Right atrium auricular region (tissue), 2 donors: ENCODE measurements at regions not wholly inside any gene's neighbourhood (a gene's known extent, or its start where the extent isn't known, plus 50 kb on each side); places are given as distances from the start of the nearest gene placed in this dataset.

Experiments
- DNase-seq: peaks from one replicate; pipeline ENCODE4 v3.0.0-alpha.2; 2019; ENCODE audit warnings: low spot score
- H3K27ac ChIP-seq, 2 donors: fragments of 200-600 bp; sonication (generic); 1 replicate in 1 of 2; 2 replicates in 1 of 2; pipeline ENCODE4 v1.5.1; 2016 to 2019
- H3K27me3 ChIP-seq, 2 donors: fragments of 200-600 bp; sonication (generic); one replicate each; pipeline versions ENCODE4 v1.5.1 to v1.6.0; 2017 to 2019
- H3K36me3 ChIP-seq: fragments of 200-600 bp; sonication (generic); one replicate; pipeline ENCODE4 v1.5.1; 2016
- H3K4me1 ChIP-seq, 2 donors: fragments of 200-600 bp; sonication (generic); one replicate each; pipeline versions ENCODE4 v1.5.1 to v1.6.0; 2017 to 2019
- H3K4me3 ChIP-seq, 2 donors: fragments of 200-600 bp; sonication (generic); 1 replicate in 1 of 2; 2 replicates in 1 of 2; pipeline ENCODE4 v1.5.1; 2017 to 2019; ENCODE audit warnings: mild to moderate bottlenecking in 1 of 2, moderate library complexity in 1 of 2
- H3K9me3 ChIP-seq, 2 donors: fragments of 200-600 bp; sonication (generic); one replicate each; pipeline ENCODE4 v1.5.1; 2019
- TF ChIP-seq, protein P1 (sequence below), 2 donors: fragments of 200-600 bp; sonication (generic); IDR thresholded peaks; one replicate each; pipeline ENCODE4 v1.5.1; 2019; ENCODE audit warnings: antibody characterized with exemption in 2 of 2

DNA sequence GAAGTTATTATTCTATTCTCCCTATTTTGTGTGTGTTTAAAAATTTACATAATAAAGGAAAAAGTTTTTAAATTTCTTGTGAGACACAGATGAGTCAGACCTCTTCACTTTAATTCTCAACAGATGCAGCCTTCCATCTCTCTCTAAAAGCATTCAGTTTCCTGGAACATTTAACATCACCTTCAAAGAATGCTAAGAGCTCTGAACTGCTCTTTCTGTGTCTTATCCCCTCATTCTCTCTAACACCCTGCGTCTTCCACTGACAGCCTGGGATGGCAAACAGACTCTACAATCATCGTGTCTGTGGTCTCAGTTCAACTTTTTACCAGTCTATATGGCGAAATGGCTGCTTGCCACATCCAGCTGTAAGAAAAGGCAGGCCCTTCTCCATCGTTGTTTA, 173.0 kb downstream of the HINT1 start:
- H3K9me3 ChIP-seq = no peaks in the 10 kb centered on the region
- H3K4me1 ChIP-seq = no peaks in the 10 kb centered on the region
- no peak overlapping the region for H3K27ac ChIP-seq
- no peaks in the 10 kb centered on the region for H3K27me3 ChIP-seq
- DNase-seq = no peak
- TF ChIP-seq, protein P1, sequence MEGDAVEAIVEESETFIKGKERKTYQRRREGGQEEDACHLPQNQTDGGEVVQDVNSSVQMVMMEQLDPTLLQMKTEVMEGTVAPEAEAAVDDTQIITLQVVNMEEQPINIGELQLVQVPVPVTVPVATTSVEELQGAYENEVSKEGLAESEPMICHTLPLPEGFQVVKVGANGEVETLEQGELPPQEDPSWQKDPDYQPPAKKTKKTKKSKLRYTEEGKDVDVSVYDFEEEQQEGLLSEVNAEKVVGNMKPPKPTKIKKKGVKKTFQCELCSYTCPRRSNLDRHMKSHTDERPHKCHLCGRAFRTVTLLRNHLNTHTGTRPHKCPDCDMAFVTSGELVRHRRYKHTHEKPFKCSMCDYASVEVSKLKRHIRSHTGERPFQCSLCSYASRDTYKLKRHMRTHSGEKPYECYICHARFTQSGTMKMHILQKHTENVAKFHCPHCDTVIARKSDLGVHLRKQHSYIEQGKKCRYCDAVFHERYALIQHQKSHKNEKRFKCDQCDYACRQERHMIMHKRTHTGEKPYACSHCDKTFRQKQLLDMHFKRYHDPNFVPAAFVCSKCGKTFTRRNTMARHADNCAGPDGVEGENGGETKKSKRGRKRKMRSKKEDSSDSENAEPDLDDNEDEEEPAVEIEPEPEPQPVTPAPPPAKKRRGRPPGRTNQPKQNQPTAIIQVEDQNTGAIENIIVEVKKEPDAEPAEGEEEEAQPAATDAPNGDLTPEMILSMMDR (IDR thresholded peaks at IDR 0.05) = no peak
- H3K36me3 ChIP-seq = no peaks in the 10 kb centered on the region
- H3K4me3 ChIP-seq = no peak overlapping the region

DNA sequence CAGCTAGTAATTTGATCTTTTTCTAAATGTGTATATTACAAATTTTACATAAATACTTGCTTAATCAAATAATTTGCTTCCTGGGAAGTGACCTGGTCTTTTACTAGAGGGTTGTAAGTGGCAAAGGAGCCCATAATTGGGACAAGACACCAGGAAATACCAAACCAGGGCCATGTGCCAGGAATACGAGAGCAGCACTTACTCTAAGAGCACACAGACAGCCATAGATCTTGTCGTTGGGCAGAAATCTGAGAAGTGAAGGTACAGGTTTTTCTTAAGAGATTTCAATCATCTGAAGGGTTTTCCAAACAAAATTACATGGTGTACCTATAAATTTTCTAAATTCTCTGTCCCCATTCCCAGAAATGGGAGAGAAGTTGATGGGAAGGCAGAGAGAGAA, 179.3 kb downstream of the HINT1 start:
- TF ChIP-seq, protein P1 (IDR thresholded peaks at IDR 0.05) = no peak
- H3K9me3 ChIP-seq = no peaks in the 10 kb centered on the region
- no peak overlapping the region for H3K27ac ChIP-seq
- no peaks in the 10 kb centered on the region for H3K27me3 ChIP-seq
- no peaks in the 10 kb centered on the region for H3K4me1 ChIP-seq
- no peak for DNase-seq
- no peaks in the 10 kb centered on the region for H3K36me3 ChIP-seq
- no peak overlapping the region for H3K4me3 ChIP-seq

DNA sequence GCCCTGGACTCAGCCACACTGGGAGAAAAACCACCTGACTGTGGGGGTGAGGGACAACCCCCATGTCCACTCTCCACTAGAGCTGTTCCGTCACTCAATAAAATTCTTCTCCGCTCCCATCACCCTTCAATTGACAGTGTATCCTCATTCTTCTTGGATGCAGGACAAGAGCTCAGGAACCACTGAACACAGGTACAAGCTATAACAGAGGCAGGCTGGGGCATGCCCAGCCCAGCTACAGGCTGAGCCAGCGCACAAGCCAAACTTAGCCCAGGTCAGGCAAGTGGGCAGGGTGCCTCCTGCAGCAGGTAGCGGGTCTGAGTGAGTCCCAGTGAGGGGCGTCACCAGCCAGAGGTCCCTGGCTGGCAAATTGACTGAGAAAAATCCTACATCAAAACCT, 183.4 kb downstream of the HINT1 start:
- H3K27me3 ChIP-seq = no peaks in the 10 kb centered on the region
- no peaks in the 10 kb centered on the region for H3K36me3 ChIP-seq
- no peak overlapping the region for H3K27ac ChIP-seq
- no peaks in the 10 kb centered on the region for H3K4me1 ChIP-seq
- no peak for DNase-seq
- TF ChIP-seq, protein P1 (IDR thresholded peaks at IDR 0.05) = no peak
- H3K4me3 ChIP-seq = no peak overlapping the region
- no peaks in the 10 kb centered on the region for H3K9me3 ChIP-seq

DNA sequence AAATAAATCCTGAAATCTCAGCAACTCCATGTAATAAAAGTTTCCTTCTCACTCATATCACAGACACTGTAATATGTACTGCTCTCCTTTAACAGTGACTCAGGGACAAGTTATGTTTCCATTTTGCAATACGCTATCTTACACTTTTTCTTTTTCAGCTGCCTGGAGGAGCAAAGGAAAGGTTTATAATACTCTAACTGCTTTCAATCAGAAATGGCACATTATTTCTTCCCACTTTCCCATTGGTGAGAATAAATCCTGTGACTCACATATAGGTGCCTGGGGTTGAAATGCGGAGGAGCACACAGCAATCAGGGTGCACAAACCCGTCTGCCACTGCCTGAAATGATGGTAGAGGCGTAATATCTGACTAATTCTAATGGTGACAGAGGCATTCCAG, 186.6 kb downstream of the HINT1 start:
- TF ChIP-seq, protein P1 (IDR thresholded peaks at IDR 0.05) = no peak
- H3K27me3 ChIP-seq = no peaks in the 10 kb centered on the region
- H3K36me3 ChIP-seq = no peaks in the 10 kb centered on the region
- no peaks in the 10 kb centered on the region for H3K4me1 ChIP-seq
- no peak for DNase-seq
- H3K9me3 ChIP-seq = no peaks in the 10 kb centered on the region
- no peak overlapping the region for H3K4me3 ChIP-seq
- H3K27ac ChIP-seq = no peak overlapping the region

DNA sequence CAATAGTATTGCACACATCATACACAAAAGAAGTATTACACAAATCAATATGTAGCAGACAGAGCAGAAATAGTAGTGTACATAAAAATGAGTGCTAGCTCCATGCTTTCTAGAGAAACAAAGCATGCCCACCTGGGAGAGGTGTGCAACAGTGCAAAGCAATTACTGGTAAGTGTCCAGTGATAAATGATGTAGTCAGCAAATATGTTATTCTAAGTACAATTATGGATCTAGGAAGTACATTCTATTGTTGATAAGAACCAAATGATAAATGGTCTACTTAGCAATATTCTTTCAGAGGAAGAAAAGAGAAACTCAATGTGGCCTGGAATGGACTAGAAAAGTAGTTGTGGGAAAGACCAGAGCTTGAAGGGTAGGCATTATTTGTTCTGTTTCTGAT, 188.6 kb downstream of the HINT1 start:
- no peak overlapping the region for H3K4me3 ChIP-seq
- TF ChIP-seq, protein P1 (IDR thresholded peaks at IDR 0.05) = no peak

DNA sequence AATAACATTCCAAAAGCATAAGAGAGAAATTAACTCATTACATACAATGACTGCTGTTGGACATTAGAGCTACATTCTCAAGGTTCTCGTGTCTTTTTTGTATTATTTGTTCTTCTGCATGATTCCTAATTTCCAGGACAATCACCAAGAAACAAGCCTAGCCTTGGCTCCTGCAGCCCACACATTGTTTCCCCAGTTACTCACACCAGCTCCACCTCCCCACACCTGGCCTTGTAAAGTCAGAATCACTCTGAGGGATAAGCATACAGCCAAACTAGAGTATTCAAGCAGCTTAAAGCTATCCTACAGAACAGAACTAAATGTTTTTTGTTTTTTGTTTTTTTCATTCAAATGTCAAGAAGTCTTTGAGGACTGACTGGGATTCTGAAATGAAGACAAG, 189.2 kb downstream of the HINT1 start:
- DNase-seq = no peak

More for the DNA sequence above, 188.6 kb downstream of the HINT1 start:
- Histone ChIP-seq H3K36me3 (no peaks in the 10 kb centered on the region), H3K9me3 (no peaks in the 10 kb centered on the region), H3K27ac (no peak overlapping the region), H3K4me1 (no peaks in the 10 kb centered on the region), H3K27me3 (no peaks in the 10 kb centered on the region)
- DNase-seq = no peak

More for the DNA sequence above, 189.2 kb downstream of the HINT1 start:
- H3K36me3 ChIP-seq = no peaks in the 10 kb centered on the region
- no peaks in the 10 kb centered on the region for H3K27me3 ChIP-seq
- H3K4me3 ChIP-seq = no peak overlapping the region
- TF ChIP-seq, protein P1 (IDR thresholded peaks at IDR 0.05) = no peak
- H3K27ac ChIP-seq = no peak overlapping the region
- no peaks in the 10 kb centered on the region for H3K4me1 ChIP-seq
- H3K9me3 ChIP-seq = no peaks in the 10 kb centered on the region
